A673 (cell line): ENCODE measurements at regions not wholly inside any gene's neighbourhood (a gene's known extent, or its start where the extent isn't known, plus 50 kb on each side); places are given as distances from the start of the nearest gene placed in this dataset.

ENCODE experiments used
- BruUV-seq: library from RNA; stranded (reverse); fragments of 400-500 nt; replicated peaks from 2 replicates; lab custom pipeline; 2021; lab: Mats Ljungman, UMichigan
- CTCF ChIA-PET: fragments of 300-600 bp; sonication (Branson Sonifier 250); formaldehyde crosslinking; loops from one replicate; lab custom pipeline; 2022; ENCODE audit warnings: antibody characterized with exemption; lab: Charles Lee
- POLR2A ChIA-PET: fragments of 300-600 bp; sonication (Branson Sonifier 250); formaldehyde crosslinking; loops from one replicate; lab custom pipeline; 2022; ENCODE audit warnings: antibody characterized with exemption; ENCODE audit not compliant: low non-redundant PET; lab: Charles Lee
- DNase-seq: peaks from one replicate; pipeline ENCODE4 v3.0.0-alpha.2; 2015; ENCODE audit warnings: low spot score
- H3K27ac ChIP-seq: fragments of 200-600 bp; sonication (generic); 2 replicates; pipeline ENCODE4 v1.5.1; 2016; ENCODE audit warnings: mixed run types, low read depth, mild to moderate bottlenecking, mixed read lengths, antibody characterized with exemption, low read length; ENCODE audit not compliant: poor library complexity, severe bottlenecking
- H3K27me3 ChIP-seq: fragments of 200-600 bp; sonication (generic); replicated peaks from 2 replicates; pipeline ENCODE4 v1.6.1; 2017; ENCODE audit warnings: mixed run types, low read depth, mild to moderate bottlenecking, mixed read lengths, antibody characterized with exemption, low read length; ENCODE audit not compliant: insufficient read depth, poor library complexity
- H3K36me3 ChIP-seq: fragments of 200-600 bp; sonication (generic); 2 replicates; pipeline ENCODE4 v1.6.1; 2016; ENCODE audit warnings: mixed run types, mild to moderate bottlenecking, mixed read lengths, antibody characterized with exemption, low read length; ENCODE audit not compliant: insufficient read depth, poor library complexity, severe bottlenecking
- H3K4me1 ChIP-seq: fragments of 200-600 bp; sonication (generic); 2 replicates; pipeline ENCODE4 v1.6.1; 2017; ENCODE audit warnings: mixed run types, mild to moderate bottlenecking, mixed read lengths, antibody characterized with exemption, low read length; ENCODE audit not compliant: insufficient read depth, poor library complexity, severe bottlenecking
- H3K4me3 ChIP-seq: fragments of 200-600 bp; sonication (generic); 2 replicates; pipeline ENCODE4 v1.5.1; 2016; ENCODE audit warnings: low read depth, mixed run types, mild to moderate bottlenecking, mixed read lengths, low read length; ENCODE audit not compliant: poor library complexity, severe bottlenecking
- H3K9me3 ChIP-seq: fragments of 200-600 bp; sonication (generic); 2 replicates; pipeline ENCODE4 v1.6.1; 2016; ENCODE audit warnings: mixed run types, low read depth, mild to moderate bottlenecking, mixed read lengths, antibody characterized with exemption, low read length; ENCODE audit not compliant: poor library complexity, severe bottlenecking
- EZH2 ChIP-seq: fragments of 200-600 bp; sonication (generic); IDR thresholded peaks from 2 replicates; pipeline ENCODE4 v1.6.1; 2017; ENCODE audit warnings: borderline replicate concordance, low read depth, mild to moderate bottlenecking, mixed read lengths, antibody characterized with exemption, low read length; ENCODE audit not compliant: poor library complexity, severe bottlenecking
- intact Hi-C: fragments of 100-400 bp; cut with micrococcal nuclease; formaldehyde crosslinking; loops from one replicate; pipeline ENCODE4 v1.10.0; 2022; ENCODE audit not compliant: unreplicated experiment
- TF ChIP-seq, protein P1 (sequence below): fragments of 300-800, 200-600 bp; sonication (generic); conservative IDR thresholded peaks from 2 replicates; pipeline ENCODE4 v1.5.1; 2017; ENCODE audit warnings: low read depth, mild to moderate bottlenecking, antibody characterized with exemption, low read length, moderate library complexity, mixed read lengths

DNA sequence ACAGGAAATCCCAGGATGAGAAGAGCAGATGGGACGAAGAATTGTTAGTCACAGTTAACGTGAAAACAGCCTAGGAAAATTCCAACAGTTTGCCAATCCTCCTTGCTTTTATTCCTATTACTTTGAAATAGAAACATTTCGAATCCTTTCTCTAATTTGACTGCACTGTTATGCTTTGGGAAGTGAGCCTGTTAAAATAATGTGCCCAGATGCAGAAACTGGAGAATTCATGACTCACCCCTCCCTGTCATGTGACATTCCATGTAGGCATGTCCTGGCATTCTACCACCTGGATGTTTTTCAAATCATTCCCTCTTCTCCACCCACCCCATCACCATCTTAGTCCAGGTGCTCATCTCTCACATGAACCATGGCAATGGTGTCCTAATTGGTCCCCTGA, 107.3 kb downstream of the MINAR1 start:
- no peak for DNase-seq
- Histone ChIP-seq H3K9me3 (no peaks in the 10 kb centered on the region), H3K4me3 (no peak overlapping the region), H3K4me1 (no peaks in the 10 kb centered on the region), H3K36me3 (no peaks in the 10 kb centered on the region), H3K27me3 (no peaks in the 10 kb centered on the region), H3K27ac (no peak overlapping the region)
- POLR2A ChIA-PET: no interaction called here
- intact Hi-C loops: loop anchor here (10.0 kb wide), 1 partner anchor 65 kb away; no protein-coding TSS in a partner anchor
- CTCF ChIA-PET: no interaction called here
- no TSS peak for BruUV-seq
- TF ChIP-seq EZH2: no peak
- TF ChIP-seq, protein P1, sequence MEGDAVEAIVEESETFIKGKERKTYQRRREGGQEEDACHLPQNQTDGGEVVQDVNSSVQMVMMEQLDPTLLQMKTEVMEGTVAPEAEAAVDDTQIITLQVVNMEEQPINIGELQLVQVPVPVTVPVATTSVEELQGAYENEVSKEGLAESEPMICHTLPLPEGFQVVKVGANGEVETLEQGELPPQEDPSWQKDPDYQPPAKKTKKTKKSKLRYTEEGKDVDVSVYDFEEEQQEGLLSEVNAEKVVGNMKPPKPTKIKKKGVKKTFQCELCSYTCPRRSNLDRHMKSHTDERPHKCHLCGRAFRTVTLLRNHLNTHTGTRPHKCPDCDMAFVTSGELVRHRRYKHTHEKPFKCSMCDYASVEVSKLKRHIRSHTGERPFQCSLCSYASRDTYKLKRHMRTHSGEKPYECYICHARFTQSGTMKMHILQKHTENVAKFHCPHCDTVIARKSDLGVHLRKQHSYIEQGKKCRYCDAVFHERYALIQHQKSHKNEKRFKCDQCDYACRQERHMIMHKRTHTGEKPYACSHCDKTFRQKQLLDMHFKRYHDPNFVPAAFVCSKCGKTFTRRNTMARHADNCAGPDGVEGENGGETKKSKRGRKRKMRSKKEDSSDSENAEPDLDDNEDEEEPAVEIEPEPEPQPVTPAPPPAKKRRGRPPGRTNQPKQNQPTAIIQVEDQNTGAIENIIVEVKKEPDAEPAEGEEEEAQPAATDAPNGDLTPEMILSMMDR: no peak

DNA sequence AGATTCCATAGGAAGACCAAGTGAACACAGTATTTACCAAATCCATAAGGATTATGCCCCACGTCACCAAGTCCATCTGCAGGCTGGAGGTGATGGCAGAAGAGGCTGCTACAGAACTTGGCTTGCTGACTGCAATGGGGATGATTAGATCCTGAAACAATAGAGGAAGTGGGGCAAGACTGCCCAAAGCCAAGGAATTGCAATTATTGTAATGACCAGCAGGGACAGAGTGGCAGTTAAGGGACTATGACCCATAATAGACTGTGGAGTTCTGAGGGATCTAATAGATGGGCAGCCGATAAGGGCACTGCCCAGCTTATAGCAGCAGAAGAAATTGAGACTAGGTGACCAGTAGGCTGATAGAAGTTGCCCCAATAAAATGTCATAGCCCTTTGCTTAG, 108.4 kb downstream of the MINAR1 start:
- no TSS peak for BruUV-seq
- Histone ChIP-seq H3K27ac (no peak overlapping the region), H3K36me3 (no peaks in the 10 kb centered on the region), H3K4me1 (no peaks in the 10 kb centered on the region), H3K4me3 (no peak overlapping the region), H3K27me3 (no peaks in the 10 kb centered on the region), H3K9me3 (no peaks in the 10 kb centered on the region)
- POLR2A ChIA-PET: no interaction called here
- TF ChIP-seq, protein P1: no peak
- no peak for TF ChIP-seq EZH2
- intact Hi-C loops: no loop called here
- DNase-seq: no peak
- CTCF ChIA-PET: no interaction called here

DNA sequence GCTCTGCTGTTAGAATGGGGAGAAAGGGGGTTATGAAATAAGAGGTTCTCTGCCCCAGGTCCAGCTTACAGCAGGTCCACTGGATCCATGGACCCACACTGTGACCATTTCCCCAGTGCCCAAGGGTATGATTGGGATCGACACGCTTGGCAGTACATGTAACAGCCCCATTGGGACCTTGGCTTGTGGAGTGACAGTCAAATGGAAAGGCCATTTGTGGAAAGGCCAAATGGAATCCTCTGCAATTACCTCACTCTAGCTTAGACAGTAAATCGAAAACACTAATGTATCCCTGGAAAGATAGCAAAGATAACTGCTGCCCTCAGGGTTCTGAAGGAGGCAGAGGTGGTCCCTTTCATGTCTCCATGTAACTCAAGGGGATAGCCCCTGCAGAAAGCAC, 109.1 kb downstream of the MINAR1 start:
- CTCF ChIA-PET: no interaction called here
- POLR2A ChIA-PET: no interaction called here
- H3K27ac ChIP-seq: no peak overlapping the region

More for the DNA sequence above, 109.1 kb downstream of the MINAR1 start:
- no peaks in the 10 kb centered on the region for H3K9me3 ChIP-seq
- no peak for DNase-seq
- H3K36me3 ChIP-seq: no peaks in the 10 kb centered on the region
- no peaks in the 10 kb centered on the region for H3K4me1 ChIP-seq
- H3K27me3 ChIP-seq: no peaks in the 10 kb centered on the region
- H3K4me3 ChIP-seq: no peak overlapping the region
- no peak for TF ChIP-seq EZH2
- TF ChIP-seq, protein P1: no peak
- intact Hi-C loops: no loop called here
- BruUV-seq: no TSS peak
